Keratinocyte (primary cell): ENCODE measurements at regions not wholly inside any gene's neighbourhood (a gene's known extent, or its start where the extent isn't known, plus 50 kb on each side); places are given as distances from the start of the nearest gene placed in this dataset.

ENCODE experiments used
- DNase-seq: peaks from one replicate; pipeline ENCODE4 v3.0.0-alpha.2; 2011; ENCODE audit warnings: low read depth, missing footprints, low spot score
- FAIRE-seq: peaks from 2 replicates; lab custom pipeline; 2011; peaks lifted over from hg19 to GRCh38; lab: Jason Lieb, UNC
- H2AFZ ChIP-seq: 2 replicates; pipeline ENCODE4 v1.6.0; 2012; ENCODE audit warnings: low read length, control low read depth, inconsistent platforms; ENCODE audit not compliant: control insufficient read depth
- H3K27ac ChIP-seq: 2 replicates; pipeline ENCODE4 v1.5.1; 2011; ENCODE audit warnings: low read length; ENCODE audit not compliant: control insufficient read depth, insufficient read depth
- H3K27me3 ChIP-seq: 3 replicates; pipeline ENCODE4 v1.6.0; 2011; ENCODE audit warnings: low read length; ENCODE audit not compliant: control insufficient read depth, insufficient read depth; ENCODE audit errors: extremely low read depth
- H3K36me3 ChIP-seq, 2 experiments: 2 replicates in 1 of 2; 3 replicates in 1 of 2; pipeline ENCODE4 v1.5.1; 2011; ENCODE audit warnings: low read length in 2 of 2, mild to moderate bottlenecking in 1 of 2; ENCODE audit not compliant: control insufficient read depth in 2 of 2, insufficient read depth in 2 of 2; ENCODE audit errors: extremely low read depth in 1 of 2
- H3K4me1 ChIP-seq: 3 replicates; pipeline ENCODE4 v1.5.1; 2011; ENCODE audit warnings: low read length; ENCODE audit not compliant: control insufficient read depth, insufficient read depth; ENCODE audit errors: extremely low read depth
- H3K4me2 ChIP-seq: 3 replicates; pipeline ENCODE4 v1.6.0; 2011; ENCODE audit warnings: low read depth, low read length; ENCODE audit not compliant: control insufficient read depth, insufficient read depth; ENCODE audit errors: extremely low read depth
- H3K4me3 ChIP-seq, 3 experiments: fragments of 200-600 bp in 1 of 3; sonication (generic) in 1 of 3; 2 replicates in 2 of 3; 3 replicates in 1 of 3; pipeline ENCODE4 v1.5.1; 2011 to 2016; ENCODE audit warnings: low read length in 3 of 3, mild to moderate bottlenecking in 3 of 3, control low read depth in 2 of 3, inconsistent platforms in 1 of 3, low read depth in 1 of 3, mixed read lengths in 1 of 3, mixed run types in 1 of 3, moderate library complexity in 1 of 3; ENCODE audit not compliant: control insufficient read depth in 2 of 3, insufficient read depth in 2 of 3; ENCODE audit errors: extremely low read depth in 1 of 3
- H3K79me2 ChIP-seq: 2 replicates; pipeline ENCODE4 v1.6.0; 2012; ENCODE audit warnings: low read length; ENCODE audit not compliant: control insufficient read depth, insufficient read depth
- H3K9ac ChIP-seq: 3 replicates; pipeline ENCODE4 v1.6.0; 2011; ENCODE audit warnings: low read length; ENCODE audit not compliant: control insufficient read depth, insufficient read depth; ENCODE audit errors: extremely low read depth
- H3K9me1 ChIP-seq: 3 replicates; pipeline ENCODE4 v1.6.0; 2011; ENCODE audit warnings: low read length; ENCODE audit not compliant: control insufficient read depth, insufficient read depth; ENCODE audit errors: extremely low read depth
- H3K9me3 ChIP-seq: 2 replicates; pipeline ENCODE4 v1.5.1; 2012; ENCODE audit warnings: low read depth, low read length; ENCODE audit not compliant: control insufficient read depth
- H4K20me1 ChIP-seq: 3 replicates; pipeline ENCODE4 v1.6.0; 2011; ENCODE audit warnings: low read length; ENCODE audit not compliant: control insufficient read depth, insufficient read depth; ENCODE audit errors: extremely low read depth
- CTCF ChIP-seq, 3 experiments: IDR thresholded peaks in 1 of 3; conservative IDR thresholded peaks in 1 of 3; optimal IDR thresholded peaks in 1 of 3; 2 replicates in 2 of 3; 3 replicates in 1 of 3; pipeline versions ENCODE3 to v1.5.1; 2011; ENCODE audit warnings: low read length in 3 of 3, mild to moderate bottlenecking in 3 of 3, moderate library complexity in 2 of 3, control low read depth in 1 of 3, inconsistent platforms in 1 of 3; ENCODE audit not compliant: insufficient read depth in 2 of 3; ENCODE audit errors: extremely low read depth in 1 of 3
- EZH2 ChIP-seq: IDR thresholded peaks from one replicate; pipeline ENCODE4 v1.6.1; 2012; ENCODE audit warnings: inconsistent platforms, mild to moderate bottlenecking, low read length, moderate library complexity
- dilution Hi-C: fragments of 300-500 bp; cut with MboI; formaldehyde crosslinking; loops from one replicate; pipeline ENCODE4 v1.7.0; 2020; ENCODE audit warnings: low sequenced_read_pairs; ENCODE audit not compliant: extremely low pct_ligation_motif_present

GRCh38 chr1:87956072-87956471, 627.4 kb downstream of the LMO4 start:
- dilution Hi-C loops: no loop called here

GRCh38 chr1:87956750-87957149, 628.1 kb downstream of the LMO4 start:
- H3K27me3 ChIP-seq: no peaks in the 10 kb centered on the region
- H4K20me1 ChIP-seq: no peaks in the 10 kb centered on the region
- H3K4me3 ChIP-seq: no peak overlapping the region
- no peaks in the 10 kb centered on the region for H3K36me3 ChIP-seq
- H3K9me3 ChIP-seq: no peaks in the 10 kb centered on the region
- no peak overlapping the region for H2AFZ ChIP-seq
- H3K79me2 ChIP-seq: no peaks in the 10 kb centered on the region
- no peaks in the 10 kb centered on the region for H3K9me1 ChIP-seq
- H3K9ac ChIP-seq: no peak overlapping the region
- TF ChIP-seq EZH2: no peak
- no peak for TF ChIP-seq CTCF (optimal IDR thresholded peaks at IDR 0.05 in 1 of 3, IDR thresholded peaks at IDR 0.05 in 1 of 3, conservative IDR thresholded peaks at IDR 0.05 in 1 of 3; ENCODE audit: extremely low read depth in 1 of 3, insufficient read depth in 2 of 3, low read length in 3 of 3)
- FAIRE-seq (peak; percentile 5), DNase-seq (no peak)
- peaks cover 19% of the 10 kb centered on the region for H3K4me1 ChIP-seq
- H3K27ac ChIP-seq: no peak overlapping the region
- no peak overlapping the region for H3K4me2 ChIP-seq
- dilution Hi-C loops: no loop called here

More at GRCh38 chr1:87956072-87956471, 627.4 kb downstream of the LMO4 start:
- TF ChIP-seq CTCF (optimal IDR thresholded peaks at IDR 0.05 in 1 of 3, IDR thresholded peaks at IDR 0.05 in 1 of 3, conservative IDR thresholded peaks at IDR 0.05 in 1 of 3; ENCODE audit: extremely low read depth in 1 of 3, insufficient read depth in 2 of 3, low read length in 3 of 3) (no peak), EZH2 (no peak)
- H3K27ac ChIP-seq: no peak overlapping the region
- H3K4me3 ChIP-seq: no peak overlapping the region
- H3K36me3 ChIP-seq: no peaks in the 10 kb centered on the region
- H2AFZ ChIP-seq: peak overlapping the region; percentile 29
- H3K4me1 ChIP-seq: peaks cover 19% of the 10 kb centered on the region
- no peaks in the 10 kb centered on the region for H3K79me2 ChIP-seq
- H3K9me3 ChIP-seq: no peaks in the 10 kb centered on the region
- no peak overlapping the region for H3K9ac ChIP-seq
- peak overlapping the region; percentile 17 for H3K4me2 ChIP-seq
- no peaks in the 10 kb centered on the region for H3K27me3 ChIP-seq
- no peaks in the 10 kb centered on the region for H3K9me1 ChIP-seq
- FAIRE-seq: peak; percentile 96
- H4K20me1 ChIP-seq: no peaks in the 10 kb centered on the region
- peak; percentile 81 for DNase-seq
